ENCODE measurements at regions not wholly inside any gene's neighbourhood (a gene's known extent, or its start where the extent isn't known, plus 50 kb on each side); places are given as distances from the start of the nearest gene placed in this dataset.

DNA sequence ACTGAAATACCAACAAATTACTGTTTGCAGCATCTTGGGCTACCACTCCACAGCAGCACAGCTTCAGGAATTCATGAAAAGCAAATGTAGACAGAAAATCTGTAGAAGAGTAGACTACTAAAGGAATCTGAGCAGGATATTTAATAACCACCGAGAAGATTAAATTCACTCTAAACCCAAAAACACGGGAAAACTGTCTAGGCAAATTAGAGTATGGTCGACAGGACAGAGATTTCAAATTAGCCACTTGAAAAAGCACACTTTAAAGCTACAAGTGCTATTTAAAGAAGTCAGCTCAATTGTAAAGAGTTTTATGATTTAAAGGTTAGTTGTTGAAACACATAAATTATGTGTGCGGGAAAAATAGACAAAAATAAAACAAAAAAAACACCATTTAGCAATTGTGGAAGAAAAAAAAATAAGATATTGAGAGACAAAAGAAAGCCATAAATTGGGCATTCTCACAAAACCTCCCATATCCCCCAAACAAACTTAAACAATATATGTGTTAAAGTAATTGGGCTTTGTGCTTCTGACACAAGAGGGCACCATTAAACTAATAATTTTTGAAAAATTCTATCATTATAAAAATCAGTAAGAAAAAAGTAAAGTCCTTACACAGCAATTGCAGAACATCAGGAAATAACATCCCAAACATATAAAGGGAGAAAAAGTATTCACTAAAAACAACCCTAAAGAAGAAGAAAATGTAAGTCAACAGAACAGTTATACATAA, 880.8 kb downstream of the TECRL start:
- DNase-seq (ENCODE audit: low spot score), result no peak
- no peaks in the 10 kb centered on the region for H3K36me3 ChIP-seq
- no peaks in the 10 kb centered on the region for H3K27me3 ChIP-seq (replicated peaks; ENCODE audit: insufficient read depth)
- H3K4me1 ChIP-seq (replicated peaks), result no peaks in the 10 kb centered on the region
- H3K9me3 ChIP-seq, result no peaks in the 10 kb centered on the region
- intact Hi-C loops (cut with DNase I), result no loop called here
- 43% methylated on average over 4 of the region's 4 CpGs for WGBS
- H3K4me3 ChIP-seq, result no peak overlapping the region
- no peak overlapping the region for H3K27ac ChIP-seq
- TF ChIP-seq POLR2AphosphoS5 (IDR thresholded peaks at IDR 0.05) (no peak), POLR2A (IDR thresholded peaks at IDR 0.05) (no peak), CTCF (IDR thresholded peaks at IDR 0.05) (no peak)

DNA sequence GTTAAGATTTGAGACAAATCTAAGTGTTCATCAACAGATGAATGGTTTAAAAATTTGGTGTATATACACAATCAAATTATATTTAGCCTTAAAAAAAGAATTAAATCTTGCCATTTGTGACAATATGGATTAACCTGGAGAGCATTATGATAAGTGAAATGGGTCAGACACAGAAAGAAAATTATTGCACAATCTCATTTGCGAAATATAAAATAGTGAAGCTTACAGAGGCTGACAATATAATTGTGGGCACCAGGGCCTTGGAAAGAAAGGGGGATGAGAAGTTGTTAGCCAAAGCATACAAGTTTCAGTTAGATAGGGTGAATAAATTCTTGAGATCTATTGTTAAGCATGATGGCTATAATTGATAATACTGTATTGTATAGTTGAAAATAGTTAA, 883.0 kb downstream of the TECRL start:
- WGBS, result 100% methylated on average over 1 of the region's 1 CpG
- TF ChIP-seq POLR2A (IDR thresholded peaks at IDR 0.05) (no peak), POLR2AphosphoS5 (IDR thresholded peaks at IDR 0.05) (no peak), CTCF (IDR thresholded peaks at IDR 0.05) (no peak)
- Histone ChIP-seq H3K4me1 (replicated peaks) (no peaks in the 10 kb centered on the region), H3K27me3 (replicated peaks; ENCODE audit: insufficient read depth) (no peaks in the 10 kb centered on the region), H3K27ac (no peak overlapping the region), H3K9me3 (no peaks in the 10 kb centered on the region), H3K36me3 (no peaks in the 10 kb centered on the region), H3K4me3 (no peak overlapping the region)
- intact Hi-C loops (cut with DNase I), result no loop called here
- no peak for DNase-seq (ENCODE audit: low spot score)

- H3K27ac ChIP-seq, result no peak overlapping the region
- intact Hi-C loops (cut with DNase I), result no loop called here
- H3K4me3 ChIP-seq, result no peak overlapping the region
- TF ChIP-seq CTCF (IDR thresholded peaks at IDR 0.05), result no peak
- no peak for TF ChIP-seq POLR2A (IDR thresholded peaks at IDR 0.05)
- TF ChIP-seq POLR2AphosphoS5 (IDR thresholded peaks at IDR 0.05), result no peak
- 63% methylated on average over 1 of the region's 1 CpG for WGBS
- no peak for DNase-seq (ENCODE audit: low spot score)
- no peaks in the 10 kb centered on the region for H3K9me3 ChIP-seq
- H3K4me1 ChIP-seq (replicated peaks), result no peaks in the 10 kb centered on the region
- no peaks in the 10 kb centered on the region for H3K36me3 ChIP-seq
- no peaks in the 10 kb centered on the region for H3K27me3 ChIP-seq (replicated peaks; ENCODE audit: insufficient read depth)
Measured at GRCh38 chr4:63524764-63525163, 884.5 kb downstream of the TECRL start.

- H3K27ac ChIP-seq, result no peak overlapping the region
- no peak for TF ChIP-seq CTCF (IDR thresholded peaks at IDR 0.05)
- TF ChIP-seq POLR2A (IDR thresholded peaks at IDR 0.05), result no peak
- TF ChIP-seq POLR2AphosphoS5 (IDR thresholded peaks at IDR 0.05), result no peak
- intact Hi-C loops (cut with DNase I), result no loop called here
- no peaks in the 10 kb centered on the region for H3K9me3 ChIP-seq
- H3K4me1 ChIP-seq (replicated peaks), result no peaks in the 10 kb centered on the region
- no peaks in the 10 kb centered on the region for H3K36me3 ChIP-seq
- WGBS, result 90% methylated on average over 2 of the region's 2 CpGs
- DNase-seq (ENCODE audit: low spot score), result no peak
- H3K27me3 ChIP-seq (replicated peaks; ENCODE audit: insufficient read depth), result no peaks in the 10 kb centered on the region
- H3K4me3 ChIP-seq, result no peak overlapping the region
Measured at GRCh38 chr4:63505714-63506460, 903.4 kb downstream of the TECRL start.

DNA sequence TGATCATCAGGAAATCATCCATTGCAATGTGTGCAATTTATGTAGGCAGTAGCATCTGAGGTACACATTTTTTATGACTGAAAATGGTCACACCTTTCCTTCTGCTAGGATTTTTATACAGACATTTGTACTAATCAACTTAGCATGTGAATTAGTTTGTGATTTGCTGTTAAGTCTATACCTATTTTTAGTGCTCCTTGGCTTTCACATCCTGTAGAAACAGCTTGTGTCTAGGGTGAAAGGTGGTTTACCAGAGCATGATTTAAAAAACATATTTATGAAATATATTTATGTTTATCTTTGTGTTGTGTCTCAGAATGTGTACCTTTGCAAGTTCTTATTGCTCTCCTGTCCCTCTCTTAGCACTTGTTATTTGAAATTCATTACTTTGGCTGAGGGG, 916.0 kb downstream of the TECRL start:
- H3K9me3 ChIP-seq, result no peaks in the 10 kb centered on the region
- no peak for DNase-seq (ENCODE audit: low spot score)
- H3K27me3 ChIP-seq (replicated peaks; ENCODE audit: insufficient read depth), result no peaks in the 10 kb centered on the region
- no peaks in the 10 kb centered on the region for H3K4me1 ChIP-seq (replicated peaks)
- H3K4me3 ChIP-seq, result no peak overlapping the region
- no peaks in the 10 kb centered on the region for H3K36me3 ChIP-seq
- no peak overlapping the region for H3K27ac ChIP-seq
- intact Hi-C loops (cut with DNase I), result no loop called here
- TF ChIP-seq POLR2A (IDR thresholded peaks at IDR 0.05), result no peak
- no peak for TF ChIP-seq CTCF (IDR thresholded peaks at IDR 0.05)
- TF ChIP-seq POLR2AphosphoS5 (IDR thresholded peaks at IDR 0.05), result no peak

All from prostate gland (tissue), 2 donors.